Esophagus muscularis mucosa (tissue), 2 donors: ENCODE measurements at regions not wholly inside any gene's neighbourhood (a gene's known extent, or its start where the extent isn't known, plus 50 kb on each side); places are given as distances from the start of the nearest gene placed in this dataset.

Source experiments
- POLR2A ChIP-seq: fragments of 450-650 bp; IDR thresholded peaks from one replicate; pipeline ENCODE4 v1.6.1; 2017; ENCODE audit warnings: antibody characterized with exemption, moderate library complexity, mild to moderate bottlenecking, low read depth
- POLR2AphosphoS5 ChIP-seq, 2 donors: sonication (generic); formaldehyde crosslinking; IDR thresholded peaks; one replicate each; pipeline ENCODE4 v1.6.1; 2017; ENCODE audit warnings: antibody characterized with exemption in 2 of 2

GRCh38 chr10:32130788-32131187, 74.6 kb upstream of the KIF5B start:
- TF ChIP-seq POLR2AphosphoS5 (IDR thresholded peaks at IDR 0.05), result no peak
- no peak for TF ChIP-seq POLR2A
